Colonic mucosa (tissue), 4 donors: ENCODE measurements at regions not wholly inside any gene's neighbourhood (a gene's known extent, or its start where the extent isn't known, plus 50 kb on each side); places are given as distances from the start of the nearest gene placed in this dataset.
A peak's percentile ranks its signal among the peaks of the same experiment; 100 is the strongest.

ENCODE experiments used
- DNase-seq: peaks from one replicate; pipeline ENCODE4 v3.0.0-alpha.2; 2020
- H3K27ac ChIP-seq: fragments of 200-600 bp; one replicate; pipeline ENCODE4 v1.8.0; 2021
- H3K27me3 ChIP-seq: fragments of 200-600 bp; one replicate; pipeline ENCODE4 v1.8.0; 2021
- H3K36me3 ChIP-seq: fragments of 200-600 bp; one replicate; pipeline ENCODE4 v1.8.0; 2021
- H3K4me1 ChIP-seq: fragments of 200-600 bp; one replicate; pipeline ENCODE4 v1.8.0; 2021; ENCODE audit warnings: mild to moderate bottlenecking
- H3K4me3 ChIP-seq: fragments of 200-600 bp; one replicate; pipeline ENCODE4 v1.8.0; 2021
- H3K9ac ChIP-seq, 2 donors: one replicate each; pipeline ENCODE4 v1.7.0; 2013; ENCODE audit warnings: control low read depth in 2 of 2, low read depth in 2 of 2, low read length in 2 of 2
- H3K9me3 ChIP-seq: fragments of 200-600 bp; one replicate; pipeline ENCODE4 v1.8.0; 2021
- CTCF ChIP-seq: fragments of 200-600 bp; IDR thresholded peaks from one replicate; pipeline ENCODE4 v1.8.0; 2022; ENCODE audit warnings: antibody characterized with exemption, mild to moderate bottlenecking
- intact Hi-C: fragments of 100-400 bp; cut with DNase I; formaldehyde crosslinking; loops from one replicate; pipeline ENCODE4 v1.14.1; 2022
- donor health status: healthy.
- donor health status: DM: no; HTN: no; CAD: no.
- donor health status: DM: no; HTN: no; CAD: no.

DNA sequence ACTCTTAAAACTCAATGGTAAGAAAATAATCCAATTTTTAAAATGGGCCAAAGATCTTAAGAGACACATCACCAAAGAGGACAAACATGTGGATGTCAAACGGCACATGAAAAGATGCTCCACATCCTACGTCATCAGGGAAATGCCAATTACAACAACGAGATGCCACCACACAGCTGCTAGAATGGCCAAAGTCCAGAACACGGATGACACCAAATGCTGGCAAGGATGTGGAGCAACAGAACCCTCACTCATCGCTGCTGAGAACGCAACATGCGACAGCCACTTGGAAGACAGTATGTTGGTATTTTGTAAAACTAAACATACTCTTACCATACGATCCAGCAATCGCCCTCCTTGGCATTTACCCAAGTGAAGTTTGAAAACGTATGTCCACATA lies 132.8 kb upstream of the CDH4 start:
- no peak for TF ChIP-seq CTCF
- no peaks in the 10 kb centered on the region for H3K36me3 ChIP-seq

GRCh38 chr20:61119794-61120410 lies 132.2 kb upstream of the CDH4 start:
- H3K4me1 ChIP-seq: no peaks in the 10 kb centered on the region
- no peaks in the 10 kb centered on the region for H3K36me3 ChIP-seq
- no peaks in the 10 kb centered on the region for H3K27me3 ChIP-seq
- H3K4me3 ChIP-seq: no peak overlapping the region
- H3K9me3 ChIP-seq: no peaks in the 10 kb centered on the region
- TF ChIP-seq CTCF: no peak
- DNase-seq: no peak
- intact Hi-C loops: loop anchor here (10.0 kb wide), 1 partner anchor 905 kb away; no protein-coding TSS in a partner anchor
- no peak overlapping the region for H3K9ac ChIP-seq
- no peak overlapping the region for H3K27ac ChIP-seq

More for the DNA sequence above, 132.8 kb upstream of the CDH4 start:
- Histone ChIP-seq H3K4me1 (no peaks in the 10 kb centered on the region), H3K9ac (no peak overlapping the region), H3K27me3 (no peaks in the 10 kb centered on the region), H3K9me3 (no peaks in the 10 kb centered on the region), H3K4me3 (no peak overlapping the region), H3K27ac (no peak overlapping the region)
- no peak for DNase-seq
- intact Hi-C loops: loop anchor here (10.0 kb wide), 1 partner anchor 904 kb away; no protein-coding TSS in a partner anchor

GRCh38 chr20:61120595-61121515 lies 131.2 kb upstream of the CDH4 start:
- H3K27ac ChIP-seq: no peak overlapping the region
- no peak overlapping the region for H3K9ac ChIP-seq
- no peaks in the 10 kb centered on the region for H3K9me3 ChIP-seq
- no peaks in the 10 kb centered on the region for H3K36me3 ChIP-seq
- H3K4me3 ChIP-seq: no peak overlapping the region
- H3K4me1 ChIP-seq: no peaks in the 10 kb centered on the region
- intact Hi-C loops: no loop called here
- peak; percentile 37 for DNase-seq
- peak; percentile 24 for TF ChIP-seq CTCF
- no peaks in the 10 kb centered on the region for H3K27me3 ChIP-seq

DNA sequence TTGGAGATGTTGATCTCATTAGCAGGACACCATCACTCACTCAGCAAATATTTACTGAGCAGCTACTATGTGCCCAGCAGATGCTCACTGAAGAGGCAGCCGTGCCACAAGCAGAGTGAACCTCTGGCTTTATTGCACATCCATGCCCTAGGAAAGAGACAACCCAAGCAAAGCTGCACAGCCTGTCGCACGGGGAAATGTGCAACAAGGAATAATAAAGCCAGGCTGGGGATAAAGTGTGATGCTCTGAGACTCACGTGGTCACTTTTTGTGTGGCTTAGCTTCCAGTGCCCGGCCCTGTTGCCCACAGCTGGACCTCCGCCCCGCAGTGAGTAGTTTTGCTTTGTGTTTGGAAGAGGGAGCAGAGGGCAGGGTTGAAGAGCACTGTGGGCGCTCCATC lies 130.4 kb upstream of the CDH4 start:
- DNase-seq: no peak
- TF ChIP-seq CTCF: no peak
- Histone ChIP-seq H3K9ac (no peak overlapping the region), H3K27me3 (no peaks in the 10 kb centered on the region), H3K9me3 (no peaks in the 10 kb centered on the region), H3K27ac (no peak overlapping the region), H3K4me3 (no peak overlapping the region), H3K36me3 (no peaks in the 10 kb centered on the region), H3K4me1 (no peaks in the 10 kb centered on the region)
- intact Hi-C loops: no loop called here

DNA sequence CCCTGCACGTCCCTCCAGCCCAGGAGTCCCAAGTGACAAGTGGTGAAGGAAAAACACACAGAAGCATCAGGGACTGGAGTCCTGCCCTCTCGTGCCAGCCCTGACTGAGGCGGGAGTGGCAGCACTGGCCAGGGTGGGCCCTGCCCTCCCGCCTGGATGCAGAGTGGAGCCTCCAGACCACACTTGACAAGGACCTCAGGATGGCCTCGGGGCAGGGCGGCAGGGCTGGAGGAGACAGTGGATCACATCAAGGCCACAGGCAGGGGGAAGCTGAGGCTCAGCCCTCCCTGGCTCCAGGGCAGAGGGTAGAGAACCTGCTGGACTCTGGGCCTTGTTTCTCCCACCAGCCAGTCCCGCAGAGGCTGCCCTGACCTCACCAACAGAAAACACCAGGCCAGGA lies 128.8 kb upstream of the CDH4 start:
- H3K4me3 ChIP-seq: no peak overlapping the region
- TF ChIP-seq CTCF: no peak
- no peaks in the 10 kb centered on the region for H3K4me1 ChIP-seq
- H3K9me3 ChIP-seq: no peaks in the 10 kb centered on the region
- H3K36me3 ChIP-seq: no peaks in the 10 kb centered on the region
- no peaks in the 10 kb centered on the region for H3K27me3 ChIP-seq
- no peak overlapping the region for H3K9ac ChIP-seq
- no peak for DNase-seq
- intact Hi-C loops: no loop called here
- no peak overlapping the region for H3K27ac ChIP-seq
